ENCODE measurements at regions not wholly inside any gene's neighbourhood (a gene's known extent, or its start where the extent isn't known, plus 50 kb on each side); places are given as distances from the start of the nearest gene placed in this dataset.

DNA sequence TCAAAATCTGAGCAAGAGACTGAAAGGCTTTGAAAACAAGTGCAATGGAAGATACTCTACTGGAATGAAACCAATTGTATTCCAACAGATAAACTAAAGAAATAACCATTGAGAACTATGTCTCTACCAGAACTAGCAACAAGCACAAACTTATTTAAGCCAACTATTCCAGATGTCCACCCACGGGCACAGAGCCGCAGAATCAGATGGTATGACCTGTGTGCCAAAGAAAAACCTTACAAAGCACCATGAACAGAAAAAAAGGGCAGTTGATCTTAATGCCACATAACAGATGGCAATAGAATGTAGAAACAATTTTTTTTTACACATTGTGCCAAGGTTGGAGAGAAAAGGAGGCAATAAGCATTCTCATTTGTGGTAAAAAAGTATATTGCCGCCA, 269.3 kb upstream of the ADGRL3 start:
- no peak for TF ChIP-seq GATA3 (IDR thresholded peaks at IDR 0.05; ENCODE audit: low read depth, low read length)
- no peak for TF ChIP-seq GATA2 (IDR thresholded peaks at IDR 0.05; ENCODE audit: low read depth, low read length)

DNA sequence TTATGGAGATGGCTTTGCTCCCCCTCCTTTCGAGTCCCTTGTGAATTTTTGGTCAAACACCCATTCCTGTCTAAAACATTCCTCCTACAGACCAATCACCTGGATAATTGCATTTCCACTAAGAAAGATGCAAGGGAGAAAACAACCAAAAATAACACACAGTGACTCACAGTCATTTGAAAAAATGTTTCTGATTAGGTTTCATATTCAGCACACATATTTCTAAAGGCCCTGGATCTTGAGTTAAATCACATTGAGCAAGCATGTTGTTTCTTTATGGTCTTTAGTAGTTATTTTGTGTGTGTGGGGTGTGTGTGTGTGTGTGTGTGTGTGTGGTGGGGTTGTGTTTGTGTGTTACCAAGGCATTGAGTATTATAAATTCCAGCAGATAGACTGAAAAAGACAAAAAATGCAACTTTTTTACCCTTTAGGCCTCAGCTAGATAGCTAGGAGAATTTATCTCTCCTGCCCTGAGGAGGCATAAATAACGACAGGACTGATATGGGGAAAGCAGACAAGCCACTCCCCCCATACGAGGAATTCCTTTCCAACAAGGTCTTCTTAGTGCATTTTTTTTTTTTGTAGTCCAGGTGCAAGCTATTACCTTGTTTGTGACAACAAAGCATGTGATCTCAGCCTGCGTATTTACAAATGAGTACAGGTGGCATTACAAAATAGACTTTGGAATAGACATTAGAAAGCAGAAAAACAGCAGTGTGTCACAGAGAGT, 265.4 kb upstream of the ADGRL3 start:
- no peak for TF ChIP-seq GATA3 (IDR thresholded peaks at IDR 0.05; ENCODE audit: low read depth, low read length)
- no peak for TF ChIP-seq GATA2 (IDR thresholded peaks at IDR 0.05; ENCODE audit: low read depth, low read length)

DNA sequence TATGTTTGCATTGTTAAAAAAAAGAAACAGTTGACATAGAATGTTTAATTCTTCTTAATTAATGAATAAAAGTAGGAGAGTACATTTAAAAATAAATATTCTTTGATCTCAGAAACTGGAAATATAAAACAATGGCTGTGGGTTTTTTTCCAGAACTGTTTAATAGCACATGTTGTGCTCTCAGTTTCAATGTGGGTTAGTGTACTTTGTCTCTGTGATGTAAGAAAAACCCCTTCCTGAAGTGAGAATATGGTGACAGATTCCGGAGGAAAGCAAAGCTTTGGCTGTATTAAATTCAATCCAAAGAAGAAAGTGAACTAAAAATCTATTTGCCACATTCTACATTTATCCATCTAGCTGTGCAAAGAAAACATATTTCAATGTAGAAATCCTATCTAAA, 261.9 kb upstream of the ADGRL3 start:
- TF ChIP-seq GATA3 (IDR thresholded peaks at IDR 0.05; ENCODE audit: low read depth, low read length) (no peak), GATA2 (IDR thresholded peaks at IDR 0.05; ENCODE audit: low read depth, low read length) (no peak)

DNA sequence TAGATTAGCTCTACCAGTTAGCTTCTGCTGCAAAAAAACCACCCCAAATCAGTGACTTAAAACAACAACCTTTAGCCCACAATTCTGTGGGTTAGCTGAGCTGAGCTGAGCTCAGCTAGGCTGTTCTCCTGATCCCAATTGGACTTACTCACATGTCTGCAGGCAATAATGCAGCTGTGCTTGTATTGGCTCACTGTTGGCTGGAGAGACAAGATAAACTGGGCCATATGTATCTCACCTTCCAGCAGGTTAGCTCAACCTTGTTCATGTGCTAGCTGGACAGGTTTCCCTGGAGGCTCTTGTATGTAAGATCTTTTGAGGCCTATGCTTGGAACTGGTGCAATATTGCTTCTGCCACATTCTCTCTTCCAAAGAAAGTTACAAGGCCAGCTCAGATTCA, 261.5 kb upstream of the ADGRL3 start:
- TF ChIP-seq GATA3 (IDR thresholded peaks at IDR 0.05; ENCODE audit: low read depth, low read length) (no peak), GATA2 (IDR thresholded peaks at IDR 0.05; ENCODE audit: low read depth, low read length) (no peak)

DNA sequence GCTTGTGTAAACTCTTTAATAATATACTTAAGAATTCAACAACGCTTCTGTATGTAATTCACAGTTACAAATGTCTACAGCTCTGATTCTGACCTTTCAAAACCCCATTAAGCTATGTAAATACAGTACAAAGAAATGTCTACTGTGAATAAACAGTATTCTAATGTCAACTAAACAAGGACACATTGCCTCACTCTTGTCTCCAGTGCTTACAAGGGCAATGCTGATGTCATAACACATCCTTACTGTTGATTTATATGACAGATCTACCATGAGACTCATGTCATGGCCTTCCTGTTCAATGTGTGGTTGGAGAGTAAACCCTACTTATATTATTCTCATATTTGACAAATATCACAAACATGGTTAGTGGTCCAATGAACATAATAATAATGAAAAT, 256.1 kb upstream of the ADGRL3 start:
- no peak for TF ChIP-seq GATA2 (IDR thresholded peaks at IDR 0.05; ENCODE audit: low read depth, low read length)
- no peak for TF ChIP-seq GATA3 (IDR thresholded peaks at IDR 0.05; ENCODE audit: low read depth, low read length)

DNA sequence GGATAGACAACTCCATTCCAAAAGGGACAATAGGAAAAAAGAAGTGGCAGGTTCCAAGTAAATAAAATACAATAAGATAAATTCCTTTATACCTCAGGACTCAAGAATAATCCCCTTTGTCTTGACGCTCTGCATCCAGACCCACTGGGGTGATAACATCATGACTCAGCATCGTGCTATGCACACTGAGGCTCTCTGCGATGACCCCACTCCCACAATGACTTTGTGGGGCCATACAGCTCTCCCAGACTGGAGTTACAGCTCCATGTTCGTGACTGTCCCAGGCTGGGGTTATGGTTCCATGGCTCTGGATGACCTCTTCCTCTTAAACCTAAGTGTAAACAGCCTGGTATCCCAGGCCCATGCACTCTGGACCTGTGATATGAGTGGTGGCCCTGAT, 254.5 kb upstream of the ADGRL3 start:
- TF ChIP-seq GATA3 (IDR thresholded peaks at IDR 0.05; ENCODE audit: low read depth, low read length) = no peak
- no peak for TF ChIP-seq GATA2 (IDR thresholded peaks at IDR 0.05; ENCODE audit: low read depth, low read length)

DNA sequence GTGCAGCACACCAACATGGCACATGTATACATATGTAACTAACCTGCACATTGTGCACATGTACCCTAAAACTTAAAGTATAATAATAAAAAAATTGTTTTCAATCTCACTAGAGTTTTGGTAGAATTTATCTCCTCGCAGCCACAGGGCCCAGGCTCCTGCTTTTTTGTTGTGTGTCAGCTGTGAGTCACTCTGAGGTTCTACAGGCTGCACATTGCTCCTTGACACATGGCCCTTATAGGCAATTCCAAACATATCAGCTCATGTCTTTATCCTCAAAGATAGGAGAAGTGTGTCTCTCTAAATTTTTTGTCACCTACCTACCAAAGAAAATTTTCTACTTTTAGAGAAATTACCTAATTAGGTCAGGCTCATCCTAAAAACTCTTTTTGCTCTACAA, 252.1 kb upstream of the ADGRL3 start:
- TF ChIP-seq GATA2 (IDR thresholded peaks at IDR 0.05; ENCODE audit: low read depth, low read length) (no peak), GATA3 (IDR thresholded peaks at IDR 0.05; ENCODE audit: low read depth, low read length) (no peak)

DNA sequence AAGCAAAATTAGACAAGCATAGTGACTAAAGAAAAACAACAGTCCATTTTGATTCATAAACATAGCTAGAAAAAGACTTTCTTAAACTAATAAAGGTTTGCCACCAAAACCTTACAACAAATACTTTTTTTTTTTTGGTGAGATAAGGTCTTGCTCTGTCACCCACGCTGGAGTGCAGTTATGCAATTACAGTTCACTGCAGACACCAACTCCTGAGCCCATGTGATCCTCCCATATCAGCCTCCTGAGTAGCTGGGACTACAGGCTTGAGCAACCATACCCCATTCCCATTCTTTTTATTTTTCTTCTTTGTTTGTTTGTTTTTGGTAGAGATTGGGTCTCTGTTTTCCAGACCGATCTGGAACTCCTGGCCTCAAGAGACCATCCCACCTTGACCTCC, 247.2 kb upstream of the ADGRL3 start:
- no peak for TF ChIP-seq GATA2 (IDR thresholded peaks at IDR 0.05; ENCODE audit: low read depth, low read length)
- TF ChIP-seq GATA3 (IDR thresholded peaks at IDR 0.05; ENCODE audit: low read depth, low read length) = no peak

DNA sequence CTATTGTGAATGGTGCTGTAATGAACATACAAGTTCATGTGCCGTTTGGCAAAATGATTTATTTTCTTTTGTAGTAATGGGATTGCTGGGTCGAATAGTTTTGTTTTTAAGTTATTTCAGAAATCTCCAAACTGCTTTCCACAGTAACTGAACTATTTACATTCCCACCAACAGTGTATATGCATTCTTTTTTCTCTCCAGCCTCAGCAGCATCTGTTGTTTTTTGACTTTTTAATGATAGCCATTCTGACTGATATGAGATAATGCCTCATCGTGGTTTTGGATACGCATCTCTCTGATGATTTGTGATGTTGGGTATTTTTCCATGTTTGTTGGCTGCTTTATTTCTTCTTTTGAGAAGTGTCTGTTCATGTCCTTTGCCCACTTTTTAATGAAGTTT, 246.3 kb upstream of the ADGRL3 start:
- TF ChIP-seq GATA3 (IDR thresholded peaks at IDR 0.05; ENCODE audit: low read depth, low read length) (no peak), GATA2 (IDR thresholded peaks at IDR 0.05; ENCODE audit: low read depth, low read length) (no peak)

DNA sequence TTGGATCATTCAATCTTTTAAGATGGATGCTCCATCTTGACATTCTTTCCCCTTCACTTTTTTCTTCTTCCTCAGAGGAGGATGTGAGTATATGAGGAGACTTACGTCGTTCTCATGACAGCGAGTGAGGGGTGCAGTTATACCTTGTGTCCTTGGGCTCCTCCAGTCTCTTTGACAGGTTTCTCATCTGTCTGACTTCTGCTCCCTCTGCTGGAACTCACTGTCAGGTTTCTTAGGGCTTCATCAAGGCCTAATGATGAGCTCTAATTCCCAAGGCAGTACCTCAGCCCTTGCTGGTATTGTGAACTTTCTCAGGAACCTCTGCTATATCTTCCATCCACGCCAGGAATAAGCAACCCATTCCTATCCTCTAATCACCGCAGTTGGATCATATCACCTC, 237.8 kb upstream of the ADGRL3 start:
- no peak for TF ChIP-seq GATA3 (IDR thresholded peaks at IDR 0.05; ENCODE audit: low read depth, low read length)
- no peak for TF ChIP-seq GATA2 (IDR thresholded peaks at IDR 0.05; ENCODE audit: low read depth, low read length)

DNA sequence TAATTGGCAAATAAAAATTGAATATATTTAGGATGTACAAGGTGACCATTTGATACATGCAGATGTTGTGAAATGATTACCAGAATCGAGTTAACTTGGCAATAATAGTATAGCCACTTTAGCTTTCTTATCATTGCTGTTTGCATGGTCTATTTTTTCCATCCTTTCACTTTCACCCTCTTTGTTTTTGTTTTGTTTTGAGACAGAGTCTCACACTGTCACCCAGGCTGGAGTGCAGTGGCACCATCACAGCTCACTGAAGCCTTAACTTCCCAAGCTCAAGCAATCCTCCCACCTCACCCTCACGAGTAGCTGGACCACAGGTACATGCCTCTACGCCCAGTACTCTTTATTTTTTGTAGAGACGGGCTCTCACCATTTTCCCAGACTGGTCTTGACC, 218.6 kb upstream of the ADGRL3 start:
- no peak for TF ChIP-seq GATA3 (IDR thresholded peaks at IDR 0.05; ENCODE audit: low read depth, low read length)
- TF ChIP-seq GATA2 (IDR thresholded peaks at IDR 0.05; ENCODE audit: low read depth, low read length) = no peak

DNA sequence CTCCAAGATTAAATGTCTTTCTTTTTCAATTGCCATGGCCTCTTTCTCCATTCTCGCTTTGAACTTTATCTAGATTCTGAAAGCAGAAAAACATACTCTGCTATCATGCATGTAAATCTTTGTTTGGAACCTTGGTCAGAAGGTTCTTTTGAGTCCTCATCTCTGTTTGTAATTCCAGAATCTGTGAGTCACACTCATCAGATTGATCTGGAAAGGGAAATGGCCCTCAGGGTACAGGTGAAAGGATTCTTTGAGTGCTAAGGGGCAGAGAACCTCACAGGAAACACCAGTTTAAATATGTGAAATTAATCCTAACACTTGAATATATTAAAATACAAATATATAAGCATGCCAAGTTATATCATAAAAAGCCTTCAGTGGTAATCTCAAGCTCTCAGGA, 211.0 kb upstream of the ADGRL3 start:
- TF ChIP-seq GATA3 (IDR thresholded peaks at IDR 0.05; ENCODE audit: low read depth, low read length) = no peak
- no peak for TF ChIP-seq GATA2 (IDR thresholded peaks at IDR 0.05; ENCODE audit: low read depth, low read length)

DNA sequence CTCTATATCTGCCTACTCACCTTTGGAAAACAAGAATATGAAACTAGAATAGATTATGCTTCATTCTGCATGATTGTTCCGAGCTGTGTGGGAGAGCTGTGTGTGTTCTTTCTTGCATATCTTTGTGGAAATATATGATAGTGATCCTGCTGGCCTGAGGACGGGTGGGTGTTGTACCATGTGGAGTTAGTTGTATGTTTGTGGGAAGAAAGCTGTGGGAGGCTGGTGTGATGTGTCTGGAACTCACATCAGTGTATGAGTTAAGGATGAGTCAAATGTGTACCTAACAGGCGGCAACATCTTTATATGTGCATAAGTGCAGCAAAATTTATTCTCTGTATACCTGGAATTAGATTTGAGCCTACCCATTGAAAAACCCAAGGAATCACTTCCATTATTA, 208.1 kb upstream of the ADGRL3 start:
- TF ChIP-seq GATA3 (IDR thresholded peaks at IDR 0.05; ENCODE audit: low read depth, low read length) (no peak), GATA2 (IDR thresholded peaks at IDR 0.05; ENCODE audit: low read depth, low read length) (no peak)

DNA sequence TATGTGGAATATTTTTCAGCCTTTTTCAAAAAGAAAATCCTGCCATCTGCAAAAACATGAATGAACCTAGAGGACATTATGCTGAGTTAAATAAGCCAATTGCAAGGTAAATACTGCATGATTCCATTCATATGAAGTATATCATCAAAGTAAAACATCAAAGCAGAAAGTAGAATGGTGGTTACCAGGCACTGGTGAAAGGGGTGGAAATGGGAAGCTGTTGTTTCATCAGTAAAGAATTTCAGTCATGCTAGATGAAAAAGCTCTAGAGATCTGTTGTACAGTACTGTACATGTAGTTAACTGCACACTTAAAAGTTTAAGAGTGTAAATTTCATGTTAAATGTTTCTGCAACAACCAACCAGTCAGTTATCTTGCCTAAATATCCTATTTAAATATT, 196.8 kb upstream of the ADGRL3 start:
- no peak for TF ChIP-seq GATA2 (IDR thresholded peaks at IDR 0.05; ENCODE audit: low read depth, low read length)
- TF ChIP-seq GATA3 (IDR thresholded peaks at IDR 0.05; ENCODE audit: low read depth, low read length) = no peak

DNA sequence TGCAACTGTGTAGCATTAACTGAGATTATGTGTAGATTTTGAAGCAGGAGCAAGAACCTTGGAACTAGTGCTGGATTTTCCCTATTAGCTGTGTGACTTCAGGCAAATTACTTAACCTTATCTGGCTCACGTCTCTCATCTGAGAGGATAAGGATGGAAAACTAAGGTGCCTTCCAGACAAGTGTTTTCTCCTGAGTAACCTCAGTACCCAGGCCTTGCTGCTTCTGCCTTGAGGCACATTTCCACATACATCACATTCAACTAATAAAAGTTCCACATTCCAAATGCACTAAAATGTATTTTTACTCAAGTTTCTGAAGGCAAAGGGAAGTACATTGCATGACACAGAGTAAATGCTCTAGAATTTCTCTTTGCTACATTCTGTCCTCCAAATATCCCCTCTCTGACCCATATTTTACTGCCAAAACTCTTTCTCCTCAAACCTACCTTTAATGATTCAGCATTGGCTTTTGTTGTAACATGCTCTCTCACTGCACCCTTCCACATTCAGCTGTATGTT, 195.4 kb upstream of the ADGRL3 start:
- TF ChIP-seq GATA3 (IDR thresholded peaks at IDR 0.05; ENCODE audit: low read depth, low read length) (no peak), GATA2 (IDR thresholded peaks at IDR 0.05; ENCODE audit: low read depth, low read length) (no peak)

DNA sequence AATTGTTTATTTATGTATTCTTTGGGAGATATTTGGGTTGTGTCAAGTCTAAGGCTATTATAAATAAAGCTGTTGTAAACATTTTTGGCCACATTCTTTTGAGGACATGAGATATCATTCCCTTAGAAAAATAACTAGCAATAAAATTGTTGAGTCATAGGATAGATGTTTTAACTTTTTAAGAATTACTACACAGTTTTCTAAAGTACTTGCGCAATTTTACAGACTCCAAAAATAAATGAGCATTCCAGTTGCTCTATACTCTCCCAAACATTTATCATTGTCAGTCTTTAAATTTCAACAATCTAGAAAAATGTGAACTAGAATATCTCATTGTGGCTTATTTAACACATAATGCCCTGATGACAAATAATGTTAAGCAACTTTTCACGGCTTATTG, 189.1 kb upstream of the ADGRL3 start:
- TF ChIP-seq GATA3 (IDR thresholded peaks at IDR 0.05; ENCODE audit: low read depth, low read length) (no peak), GATA2 (IDR thresholded peaks at IDR 0.05; ENCODE audit: low read depth, low read length) (no peak)
